Activated naive CD4-positive, alpha-beta T cell treated with anti-CD3 and anti-CD28 coated beads, Interleukin-2, amount 50 U/mL, for 24 hours (primary cell): ENCODE measurements at regions not wholly inside any gene's neighbourhood (a gene's known extent, or its start where the extent isn't known, plus 50 kb on each side); places are given as distances from the start of the nearest gene placed in this dataset.

ENCODE experiments used
- H3K27ac Mint-ChIP-seq: one replicate; pipeline ENCODE4 v1.8.0; 2021; ENCODE audit warnings: mild to moderate bottlenecking, mixed read lengths
- H3K27me3 Mint-ChIP-seq: one replicate; pipeline ENCODE4 v1.8.0; 2021; ENCODE audit warnings: mixed read lengths
- H3K36me3 Mint-ChIP-seq: one replicate; pipeline ENCODE4 v1.8.0; 2021; ENCODE audit warnings: mixed read lengths
- H3K4me1 Mint-ChIP-seq: one replicate; pipeline ENCODE4 v1.8.0; 2021; ENCODE audit warnings: mixed read lengths
- H3K4me3 Mint-ChIP-seq: one replicate; pipeline ENCODE4 v1.8.0; 2021; ENCODE audit warnings: mild to moderate bottlenecking, mixed read lengths
- H3K9me3 Mint-ChIP-seq: one replicate; pipeline ENCODE4 v1.8.0; 2021; ENCODE audit warnings: mixed read lengths

GRCh38 chr6:137723273-137724017, 143.6 kb upstream of the TNFAIP3 start:
- no peaks in the 10 kb centered on the region for H3K36me3 Mint-ChIP-seq
- H3K9me3 Mint-ChIP-seq, result no peaks in the 10 kb centered on the region
- no peaks in the 10 kb centered on the region for H3K27me3 Mint-ChIP-seq
- peaks cover 8% of the 10 kb centered on the region for H3K4me1 Mint-ChIP-seq
- no peak overlapping the region for H3K4me3 Mint-ChIP-seq
- H3K27ac Mint-ChIP-seq, result no peak overlapping the region

DNA sequence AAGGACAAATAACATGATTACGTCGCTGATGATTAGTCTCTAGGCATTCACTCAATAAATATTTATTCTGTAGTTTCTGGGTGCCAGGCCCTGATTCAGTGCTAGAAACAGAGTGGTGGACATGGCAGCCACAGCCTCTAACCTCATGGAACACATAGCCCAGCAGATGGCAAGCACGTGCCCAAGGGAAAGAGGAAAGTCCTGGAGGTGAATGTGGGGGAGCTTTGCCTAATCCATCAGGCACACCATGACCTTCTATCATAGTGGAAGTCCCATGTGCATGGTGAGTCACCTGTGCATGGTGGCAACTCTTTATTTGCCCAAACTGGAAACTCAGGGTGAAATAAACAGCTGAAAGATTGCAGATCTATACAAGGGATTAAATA, 143.0 kb upstream of the TNFAIP3 start:
- Mint-ChIP-seq H3K4me3 (no peak overlapping the region), H3K36me3 (no peaks in the 10 kb centered on the region), H3K4me1 (peaks cover 7% of the 10 kb centered on the region)

GRCh38 chr6:137724495-137725211, 142.4 kb upstream of the TNFAIP3 start:
- Mint-ChIP-seq H3K36me3 (no peaks in the 10 kb centered on the region), H3K27me3 (no peaks in the 10 kb centered on the region), H3K4me3 (no peak overlapping the region), H3K4me1 (peaks cover 7% of the 10 kb centered on the region), H3K27ac (no peak overlapping the region), H3K9me3 (no peaks in the 10 kb centered on the region)

More for the DNA sequence above, 143.0 kb upstream of the TNFAIP3 start:
- no peaks in the 10 kb centered on the region for H3K9me3 Mint-ChIP-seq
- H3K27ac Mint-ChIP-seq, result no peak overlapping the region
- H3K27me3 Mint-ChIP-seq, result no peaks in the 10 kb centered on the region

GRCh38 chr6:137725949-137726348, 141.1 kb upstream of the TNFAIP3 start:
- H3K36me3 Mint-ChIP-seq, result no peaks in the 10 kb centered on the region
- no peaks in the 10 kb centered on the region for H3K9me3 Mint-ChIP-seq

GRCh38 chr6:137726582-137726981, 140.5 kb upstream of the TNFAIP3 start:
- no peaks in the 10 kb centered on the region for H3K9me3 Mint-ChIP-seq
- no peak overlapping the region for H3K4me3 Mint-ChIP-seq
- H3K27ac Mint-ChIP-seq, result no peak overlapping the region
- H3K27me3 Mint-ChIP-seq, result no peaks in the 10 kb centered on the region
- H3K4me1 Mint-ChIP-seq, result peaks cover 7% of the 10 kb centered on the region
- H3K36me3 Mint-ChIP-seq, result no peaks in the 10 kb centered on the region

More at GRCh38 chr6:137725949-137726348, 141.1 kb upstream of the TNFAIP3 start:
- Mint-ChIP-seq H3K4me1 (peaks cover 7% of the 10 kb centered on the region), H3K4me3 (no peak overlapping the region), H3K27ac (no peak overlapping the region), H3K27me3 (no peaks in the 10 kb centered on the region)

DNA sequence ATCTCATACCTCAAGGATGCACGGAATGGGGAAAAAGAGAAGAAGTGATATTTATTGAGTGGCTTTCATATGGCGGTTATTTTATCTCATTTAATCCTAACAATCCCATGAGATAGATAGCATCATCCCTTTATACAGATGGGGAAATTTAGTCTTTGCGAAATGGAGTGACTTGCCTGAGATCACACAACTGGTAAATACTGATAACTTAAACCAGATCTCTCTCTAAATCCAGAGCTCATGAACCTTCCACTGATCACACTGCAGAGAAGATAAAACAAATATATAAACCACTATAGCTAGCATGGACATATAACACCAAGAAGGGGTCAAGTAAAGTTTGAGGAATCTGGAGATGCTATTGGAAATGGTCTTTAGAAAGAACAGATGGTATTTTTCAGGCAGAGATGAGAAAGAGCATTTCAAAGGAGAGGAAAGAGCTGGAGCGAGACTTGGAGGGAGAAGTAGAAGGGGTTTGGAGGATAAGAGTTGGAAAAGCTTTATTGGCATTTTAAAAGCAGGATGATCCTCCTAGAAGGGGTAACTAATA, 139.8 kb upstream of the TNFAIP3 start:
- no peak overlapping the region for H3K27ac Mint-ChIP-seq
- no peaks in the 10 kb centered on the region for H3K27me3 Mint-ChIP-seq
- no peaks in the 10 kb centered on the region for H3K9me3 Mint-ChIP-seq
- H3K4me1 Mint-ChIP-seq, result peaks cover 7% of the 10 kb centered on the region
- H3K4me3 Mint-ChIP-seq, result no peak overlapping the region
- no peaks in the 10 kb centered on the region for H3K36me3 Mint-ChIP-seq

GRCh38 chr6:137728386-137729349, 138.4 kb upstream of the TNFAIP3 start:
- Mint-ChIP-seq H3K4me3 (no peak overlapping the region), H3K36me3 (no peaks in the 10 kb centered on the region), H3K4me1 (no peaks in the 10 kb centered on the region), H3K27me3 (no peaks in the 10 kb centered on the region), H3K27ac (no peak overlapping the region), H3K9me3 (no peaks in the 10 kb centered on the region)

DNA sequence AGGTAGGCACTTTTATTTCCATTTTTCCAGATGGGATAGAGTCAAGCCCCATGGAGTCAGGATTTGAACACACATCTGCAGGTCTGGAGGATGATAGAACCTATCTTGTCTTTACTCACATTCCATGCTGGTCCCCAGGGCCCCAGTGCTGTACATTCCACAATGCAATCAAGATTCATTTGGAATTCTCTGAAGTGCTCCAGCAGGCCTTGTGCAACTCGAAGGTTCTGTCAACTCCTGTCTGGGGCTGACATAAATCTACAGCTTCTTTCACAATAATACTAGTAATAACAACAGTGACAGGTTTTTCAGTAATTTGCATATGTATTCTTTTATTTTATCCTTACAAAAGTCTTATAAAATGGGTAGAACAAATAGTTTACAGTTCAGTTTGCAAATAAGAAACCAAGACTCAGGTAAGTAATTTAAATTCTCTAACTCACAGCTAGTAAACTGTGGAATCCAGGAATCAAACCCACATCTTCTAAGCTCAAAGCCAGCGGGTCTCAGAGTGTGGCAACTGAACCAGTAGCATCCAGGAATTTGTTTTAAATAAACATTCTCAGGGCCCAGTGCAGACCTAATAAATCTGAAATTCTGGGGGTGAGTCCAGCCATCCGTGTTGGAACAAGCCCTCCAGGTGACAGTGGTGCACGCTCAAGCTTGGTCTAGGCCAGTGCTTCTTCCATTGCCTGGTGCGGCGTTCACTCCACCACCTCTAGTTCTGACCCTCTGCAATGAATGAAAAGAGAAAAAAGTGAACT, 137.0 kb upstream of the TNFAIP3 start:
- no peaks in the 10 kb centered on the region for H3K9me3 Mint-ChIP-seq
- H3K4me3 Mint-ChIP-seq, result no peak overlapping the region
- no peaks in the 10 kb centered on the region for H3K36me3 Mint-ChIP-seq
- no peak overlapping the region for H3K27ac Mint-ChIP-seq
- H3K27me3 Mint-ChIP-seq, result no peaks in the 10 kb centered on the region
- no peaks in the 10 kb centered on the region for H3K4me1 Mint-ChIP-seq

DNA sequence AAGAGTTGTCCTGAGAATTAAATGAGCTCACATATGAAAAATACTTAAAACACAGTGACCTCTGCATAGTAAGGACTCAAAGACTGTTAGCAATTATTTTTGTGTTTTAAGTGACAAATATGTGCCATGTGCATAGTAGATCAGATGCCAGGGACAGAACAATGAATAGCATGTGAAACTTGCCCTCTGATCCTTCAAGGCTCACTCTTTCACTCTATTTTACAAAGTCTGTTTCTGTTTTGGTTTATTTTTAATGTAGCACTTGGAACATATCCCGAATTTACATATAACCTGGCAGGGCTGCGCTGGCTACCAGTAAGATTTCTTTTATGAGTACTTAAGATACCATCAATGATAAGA, 135.5 kb upstream of the TNFAIP3 start:
- Mint-ChIP-seq H3K9me3 (no peaks in the 10 kb centered on the region), H3K27me3 (no peaks in the 10 kb centered on the region), H3K36me3 (no peaks in the 10 kb centered on the region), H3K4me3 (no peak overlapping the region), H3K4me1 (peaks cover 12% of the 10 kb centered on the region), H3K27ac (no peak overlapping the region)

GRCh38 chr6:137731960-137732616, 135.0 kb upstream of the TNFAIP3 start:
- H3K4me1 Mint-ChIP-seq, result peaks cover 14% of the 10 kb centered on the region

DNA sequence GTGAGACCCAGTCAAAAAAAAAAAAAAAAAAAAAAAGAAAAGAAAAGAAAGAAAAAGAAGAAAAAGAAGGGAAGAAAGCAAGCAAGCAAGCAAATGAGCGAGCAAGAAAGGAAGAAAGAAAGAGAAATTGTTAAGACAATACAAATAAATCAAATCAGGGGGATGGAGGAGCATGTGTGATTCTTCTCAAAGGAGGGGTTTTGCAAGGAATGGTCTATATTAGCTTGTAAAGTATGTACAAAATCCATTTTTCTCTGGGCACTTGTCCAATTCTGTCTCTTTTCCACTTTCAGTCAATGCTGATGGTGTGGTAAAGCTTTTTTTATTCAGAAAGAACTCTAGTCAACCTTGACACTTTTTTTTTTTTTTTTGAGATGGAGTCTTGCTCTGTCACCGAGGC, 133.7 kb upstream of the TNFAIP3 start:
- no peaks in the 10 kb centered on the region for H3K27me3 Mint-ChIP-seq
- no peak overlapping the region for H3K4me3 Mint-ChIP-seq
- H3K36me3 Mint-ChIP-seq, result no peaks in the 10 kb centered on the region
- peaks cover 25% of the 10 kb centered on the region for H3K4me1 Mint-ChIP-seq
- no peak overlapping the region for H3K27ac Mint-ChIP-seq
- H3K9me3 Mint-ChIP-seq, result no peaks in the 10 kb centered on the region

More at GRCh38 chr6:137731960-137732616, 135.0 kb upstream of the TNFAIP3 start:
- Mint-ChIP-seq H3K36me3 (no peaks in the 10 kb centered on the region), H3K4me3 (no peak overlapping the region), H3K27me3 (no peaks in the 10 kb centered on the region), H3K27ac (no peak overlapping the region), H3K9me3 (no peaks in the 10 kb centered on the region)

DNA sequence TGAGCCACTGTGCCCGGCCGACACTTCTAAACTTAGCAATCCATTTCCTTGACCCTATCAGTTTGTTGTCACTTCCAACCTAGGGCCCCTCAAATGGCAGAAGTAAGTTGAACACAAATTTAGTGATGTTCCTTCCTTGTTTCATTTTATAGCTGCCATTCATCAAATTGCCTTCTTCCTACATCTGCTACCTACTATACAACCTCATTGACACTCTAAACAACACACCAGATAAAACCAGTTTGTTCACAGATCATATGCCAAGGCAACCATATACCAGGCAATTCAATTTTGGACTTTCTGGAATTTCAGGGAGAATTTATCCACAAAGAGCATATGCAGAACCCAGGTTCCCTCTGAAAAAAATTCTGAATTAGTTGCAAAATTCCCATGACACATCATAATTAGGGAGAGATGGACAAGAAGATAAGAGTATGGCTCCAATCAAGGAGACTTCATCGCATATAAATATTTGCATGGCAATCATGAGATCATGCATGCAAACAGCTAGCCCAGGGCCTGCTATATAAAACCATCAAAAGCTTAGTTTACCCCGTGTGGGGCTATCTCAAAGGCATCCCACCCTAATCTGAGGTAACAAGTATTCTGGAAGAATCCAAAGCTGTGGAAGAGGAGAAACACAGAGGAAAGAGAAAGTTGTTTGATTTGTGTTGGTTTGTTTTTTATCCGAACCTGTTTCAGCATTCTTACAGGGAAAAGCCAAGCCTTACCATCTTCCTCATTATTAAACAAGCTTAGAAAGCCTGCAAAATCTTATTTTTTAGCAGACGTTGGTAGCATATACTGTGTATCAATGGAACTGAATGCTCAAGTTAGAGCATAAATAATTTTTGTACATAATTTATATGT, 132.8 kb upstream of the TNFAIP3 start:
- H3K9me3 Mint-ChIP-seq, result no peaks in the 10 kb centered on the region
- no peak overlapping the region for H3K4me3 Mint-ChIP-seq
- no peak overlapping the region for H3K27ac Mint-ChIP-seq

GRCh38 chr6:137734875-137735182, 132.2 kb upstream of the TNFAIP3 start:
- peaks cover 2% of the 10 kb centered on the region for H3K27me3 Mint-ChIP-seq
- no peaks in the 10 kb centered on the region for H3K9me3 Mint-ChIP-seq
- H3K4me3 Mint-ChIP-seq, result no peak overlapping the region
- peaks cover 26% of the 10 kb centered on the region for H3K4me1 Mint-ChIP-seq
- no peak overlapping the region for H3K27ac Mint-ChIP-seq
- no peaks in the 10 kb centered on the region for H3K36me3 Mint-ChIP-seq

More for the DNA sequence above, 132.8 kb upstream of the TNFAIP3 start:
- H3K27me3 Mint-ChIP-seq, result no peaks in the 10 kb centered on the region
- peaks cover 26% of the 10 kb centered on the region for H3K4me1 Mint-ChIP-seq
- H3K36me3 Mint-ChIP-seq, result no peaks in the 10 kb centered on the region
